ENCODE measurements at regions not wholly inside any gene's neighbourhood (a gene's known extent, or its start where the extent isn't known, plus 50 kb on each side); places are given as distances from the start of the nearest gene placed in this dataset.

DNA sequence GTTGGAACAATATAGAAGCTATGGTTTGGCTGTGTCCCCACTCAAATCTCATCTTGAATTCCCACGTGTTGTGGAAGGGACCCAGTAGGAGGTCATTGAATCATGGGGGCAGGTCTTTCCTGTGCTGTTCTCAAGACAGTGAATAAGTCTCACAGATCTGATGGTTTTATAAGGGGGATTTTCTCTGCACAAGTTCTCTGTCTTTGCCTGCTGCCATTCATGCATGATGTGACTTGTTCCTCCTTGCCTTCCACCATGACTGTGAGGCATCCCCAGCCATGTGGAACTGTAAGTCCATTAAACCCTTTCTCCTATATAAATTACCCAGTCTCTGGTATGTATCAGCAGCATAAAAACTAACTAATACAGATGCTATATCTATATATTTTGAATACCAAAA lies 135.2 kb upstream of the EDNRA start:
- no peak for ATAC-seq
- no peaks in the 10 kb centered on the region for H3K4me1 Mint-ChIP-seq
- DNase-seq (ENCODE audit: low spot score in 2 of 2), result no peak
- no peak overlapping the region for H3K27ac Mint-ChIP-seq
- H3K36me3 Mint-ChIP-seq, result no peaks in the 10 kb centered on the region
- H3K4me3 Mint-ChIP-seq, result no peak overlapping the region
- H3K9me3 Mint-ChIP-seq, result peaks cover 3% of the 10 kb centered on the region

DNA sequence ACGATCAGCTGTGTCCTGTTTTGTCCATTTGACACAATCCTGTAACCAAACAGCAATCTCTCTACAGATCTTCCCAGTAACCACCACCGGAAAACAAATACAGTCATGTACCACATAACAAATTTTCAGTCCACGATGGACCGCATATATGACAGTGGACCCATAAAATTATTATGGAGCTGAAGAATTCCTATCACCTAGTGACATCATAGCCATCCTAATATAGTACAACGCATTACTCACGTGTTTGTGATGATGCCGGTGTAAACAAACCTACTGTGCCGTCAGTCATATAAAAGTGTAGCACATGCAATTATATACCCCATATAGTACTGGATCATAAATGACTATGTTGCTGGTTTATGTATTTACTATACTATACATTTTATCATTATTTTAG lies 133.7 kb upstream of the EDNRA start:
- Mint-ChIP-seq H3K9me3 (peaks cover 6% of the 10 kb centered on the region), H3K36me3 (no peaks in the 10 kb centered on the region), H3K27ac (no peak overlapping the region), H3K4me1 (no peaks in the 10 kb centered on the region), H3K4me3 (no peak overlapping the region)
- DNase-seq (ENCODE audit: low spot score in 2 of 2) (no peak), ATAC-seq (no peak)

DNA sequence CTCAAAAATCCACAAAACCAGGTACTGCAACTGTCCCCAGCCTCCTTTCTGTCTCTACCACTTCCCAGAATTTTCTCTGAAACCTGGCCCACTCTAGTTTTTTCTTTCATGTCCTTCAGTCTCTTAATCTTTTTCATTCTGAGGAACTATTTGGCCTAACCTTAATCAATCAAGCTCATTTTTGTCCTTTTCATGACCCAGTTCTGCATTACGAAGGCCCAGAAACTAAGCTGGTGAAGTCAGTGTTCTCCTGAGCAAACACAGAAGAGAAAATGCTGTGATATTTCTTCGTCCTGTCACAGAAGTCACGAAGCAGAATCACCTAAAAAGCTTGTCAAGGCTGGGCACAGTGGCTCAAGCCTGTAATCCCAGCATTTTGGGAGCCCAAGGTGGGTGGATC lies 131.7 kb upstream of the EDNRA start:
- H3K4me1 Mint-ChIP-seq, result no peaks in the 10 kb centered on the region
- H3K27ac Mint-ChIP-seq, result no peak overlapping the region

DNA sequence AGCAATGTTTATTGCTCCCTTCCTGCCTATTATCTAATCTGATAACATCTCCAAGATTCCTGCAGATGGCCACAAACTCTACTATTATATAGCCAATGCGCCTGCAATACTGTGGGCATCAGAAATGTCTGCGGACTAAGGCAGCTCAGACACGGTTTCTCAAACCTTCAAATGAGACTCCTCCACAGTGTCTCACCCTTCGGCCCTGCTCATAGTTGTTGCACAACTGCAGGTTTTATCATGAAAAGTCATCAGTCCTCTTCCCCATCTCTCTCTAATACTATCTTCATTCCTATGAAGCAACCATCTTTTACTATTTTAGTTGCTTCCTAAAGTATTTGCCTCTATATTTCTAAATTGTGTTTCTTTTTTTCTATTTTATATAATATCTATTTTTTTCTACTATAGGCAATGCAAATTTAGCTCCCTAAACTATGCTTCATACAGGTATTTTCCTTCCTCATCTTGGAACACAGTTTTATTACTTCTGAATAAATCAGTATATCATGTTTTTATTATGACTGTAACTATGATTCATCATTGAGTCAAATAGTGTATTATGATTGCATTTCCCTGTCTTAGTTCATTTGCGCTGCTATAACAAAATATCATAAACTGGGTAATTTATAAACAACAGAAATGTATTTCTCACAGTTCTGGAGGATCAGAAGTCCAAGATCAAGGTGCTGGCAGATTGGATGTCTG lies 129.7 kb upstream of the EDNRA start:
- H3K9me3 Mint-ChIP-seq, result peaks cover 7% of the 10 kb centered on the region
- H3K27ac Mint-ChIP-seq, result no peak overlapping the region
- H3K4me1 Mint-ChIP-seq, result no peaks in the 10 kb centered on the region
- ATAC-seq (no peak), DNase-seq (ENCODE audit: low spot score in 2 of 2) (no peak)
- no peaks in the 10 kb centered on the region for H3K36me3 Mint-ChIP-seq
- H3K4me3 Mint-ChIP-seq, result no peak overlapping the region

More for the DNA sequence above, 131.7 kb upstream of the EDNRA start:
- H3K36me3 Mint-ChIP-seq, result no peaks in the 10 kb centered on the region
- ATAC-seq, result no peak
- DNase-seq (ENCODE audit: low spot score in 2 of 2), result no peak
- H3K9me3 Mint-ChIP-seq, result peaks cover 7% of the 10 kb centered on the region
- no peak overlapping the region for H3K4me3 Mint-ChIP-seq

DNA sequence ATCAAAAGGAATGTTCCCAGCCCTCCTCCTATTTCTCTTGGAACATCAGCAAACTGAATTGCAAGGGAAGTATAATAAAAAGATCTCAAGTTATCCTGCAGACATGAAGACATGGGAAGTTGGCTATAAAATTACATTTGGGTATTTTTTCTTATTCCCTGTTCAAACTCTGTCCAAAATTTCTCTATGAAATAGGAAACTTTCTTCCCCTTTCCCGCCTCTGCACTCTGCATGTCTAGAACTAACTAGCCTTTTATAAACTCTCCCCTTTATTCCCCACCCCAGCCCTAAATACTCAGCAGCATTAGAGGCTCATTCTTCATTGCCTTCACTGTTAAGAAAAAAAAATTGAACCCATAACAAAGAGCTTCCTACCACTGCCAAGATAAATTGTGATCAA lies 126.7 kb upstream of the EDNRA start:
- peaks cover 7% of the 10 kb centered on the region for H3K9me3 Mint-ChIP-seq
- no peaks in the 10 kb centered on the region for H3K4me1 Mint-ChIP-seq
- H3K36me3 Mint-ChIP-seq, result no peaks in the 10 kb centered on the region
- no peak overlapping the region for H3K4me3 Mint-ChIP-seq
- DNase-seq (ENCODE audit: low spot score in 2 of 2) (no peak), ATAC-seq (no peak)
- no peak overlapping the region for H3K27ac Mint-ChIP-seq

DNA sequence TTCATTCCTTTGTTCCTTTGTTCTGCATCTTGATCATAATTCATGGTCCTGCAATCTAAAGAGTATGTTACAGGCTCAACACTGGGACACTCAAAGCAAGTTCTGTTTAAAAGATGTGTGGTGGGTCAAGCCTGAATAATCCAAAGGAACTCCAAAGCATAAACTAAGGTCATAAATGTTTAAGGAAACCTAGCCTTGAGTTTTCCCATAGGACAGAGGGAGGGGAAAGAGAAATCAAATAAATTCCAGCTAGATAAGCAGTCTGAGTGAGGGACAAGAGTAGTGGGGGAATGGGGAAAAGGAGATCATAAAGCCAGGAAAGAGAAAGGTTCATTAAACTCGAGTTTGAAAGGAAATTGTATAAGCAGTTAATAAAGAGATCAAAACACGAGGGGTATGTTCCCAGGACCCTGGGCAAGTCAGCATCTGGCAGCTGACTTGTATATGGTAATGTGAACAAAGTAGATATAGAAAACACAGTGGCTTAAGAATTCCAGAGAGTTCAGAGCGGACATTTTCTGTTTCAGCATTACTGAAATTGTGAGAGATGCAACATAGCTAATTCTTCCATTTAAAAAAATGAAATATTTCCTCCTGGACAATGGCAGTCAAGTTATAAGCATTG lies 125.8 kb upstream of the EDNRA start:
- Mint-ChIP-seq H3K4me1 (no peaks in the 10 kb centered on the region), H3K27ac (no peak overlapping the region), H3K4me3 (no peak overlapping the region), H3K36me3 (no peaks in the 10 kb centered on the region), H3K9me3 (peaks cover 3% of the 10 kb centered on the region)
- ATAC-seq, result no peak
- no peak for DNase-seq (ENCODE audit: low spot score in 2 of 2)

DNA sequence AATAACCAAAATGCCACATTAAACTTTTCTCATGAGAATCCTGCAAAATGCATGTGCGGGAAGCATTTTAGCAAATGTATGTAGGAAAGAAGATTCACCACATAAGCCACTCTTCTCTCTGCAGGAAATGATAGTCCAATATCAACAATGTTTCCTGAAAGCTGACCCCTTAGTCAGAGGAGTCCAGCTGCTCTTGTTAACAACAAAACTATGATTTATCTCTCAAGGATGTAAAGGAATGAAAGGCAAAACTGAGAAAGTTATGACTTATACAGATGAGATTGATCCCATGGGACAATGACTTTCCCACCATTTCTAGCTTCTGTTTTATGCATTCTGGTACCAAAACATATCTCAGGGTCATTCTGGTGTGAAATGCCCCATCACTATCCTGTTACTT lies 125.0 kb upstream of the EDNRA start:
- Mint-ChIP-seq H3K36me3 (no peaks in the 10 kb centered on the region), H3K4me1 (no peaks in the 10 kb centered on the region), H3K27ac (no peak overlapping the region), H3K9me3 (peaks cover 3% of the 10 kb centered on the region), H3K4me3 (no peak overlapping the region)
- DNase-seq (ENCODE audit: low spot score in 2 of 2) (no peak), ATAC-seq (no peak)

DNA sequence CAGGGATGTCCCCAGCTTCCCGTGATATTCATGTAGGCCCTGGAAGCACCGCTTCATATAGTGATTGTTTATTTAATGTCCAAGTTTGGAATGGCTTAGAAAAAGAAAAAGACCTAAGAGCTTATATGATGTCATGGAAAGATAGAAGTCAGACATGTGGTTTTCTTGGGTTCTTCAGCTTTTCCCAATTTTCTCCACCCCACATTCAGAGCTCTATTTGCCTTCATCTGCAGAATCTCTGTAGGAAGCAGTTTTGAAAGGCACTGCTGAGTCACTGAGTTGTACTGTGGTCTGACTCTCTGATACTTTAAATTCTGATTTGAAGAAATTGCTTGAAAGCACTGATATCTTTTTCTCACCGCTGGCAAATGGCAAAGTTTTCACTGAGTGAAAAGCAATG lies 120.6 kb upstream of the EDNRA start:
- no peaks in the 10 kb centered on the region for H3K4me1 Mint-ChIP-seq
- H3K9me3 Mint-ChIP-seq, result no peaks in the 10 kb centered on the region

DNA sequence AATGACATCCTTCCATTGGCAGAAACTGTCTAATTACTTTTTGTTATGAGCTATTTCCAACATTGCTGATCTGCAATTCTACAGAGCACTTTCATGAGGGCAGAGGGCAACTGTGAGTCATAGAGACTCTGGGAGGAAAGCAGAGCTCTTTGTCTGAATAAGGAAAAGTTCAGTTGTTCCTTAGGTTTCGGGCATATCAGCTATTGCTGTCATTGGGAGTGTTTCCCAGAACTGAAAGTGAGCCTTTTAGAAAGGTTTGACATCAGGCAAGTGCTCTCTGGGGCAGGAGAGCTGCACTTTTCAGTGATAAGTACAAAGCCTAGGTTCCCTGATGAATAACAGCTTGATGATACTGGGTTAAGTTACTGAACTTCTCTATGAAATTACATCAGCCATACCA lies 119.2 kb upstream of the EDNRA start:
- no peak for DNase-seq (ENCODE audit: low spot score in 2 of 2)
- Mint-ChIP-seq H3K27ac (no peak overlapping the region), H3K9me3 (no peaks in the 10 kb centered on the region), H3K36me3 (no peaks in the 10 kb centered on the region), H3K4me3 (no peak overlapping the region), H3K4me1 (no peaks in the 10 kb centered on the region)
- no peak for ATAC-seq

More for the DNA sequence above, 120.6 kb upstream of the EDNRA start:
- no peak for ATAC-seq
- no peak for DNase-seq (ENCODE audit: low spot score in 2 of 2)
- no peak overlapping the region for H3K27ac Mint-ChIP-seq
- H3K36me3 Mint-ChIP-seq, result no peaks in the 10 kb centered on the region
- no peak overlapping the region for H3K4me3 Mint-ChIP-seq

DNA sequence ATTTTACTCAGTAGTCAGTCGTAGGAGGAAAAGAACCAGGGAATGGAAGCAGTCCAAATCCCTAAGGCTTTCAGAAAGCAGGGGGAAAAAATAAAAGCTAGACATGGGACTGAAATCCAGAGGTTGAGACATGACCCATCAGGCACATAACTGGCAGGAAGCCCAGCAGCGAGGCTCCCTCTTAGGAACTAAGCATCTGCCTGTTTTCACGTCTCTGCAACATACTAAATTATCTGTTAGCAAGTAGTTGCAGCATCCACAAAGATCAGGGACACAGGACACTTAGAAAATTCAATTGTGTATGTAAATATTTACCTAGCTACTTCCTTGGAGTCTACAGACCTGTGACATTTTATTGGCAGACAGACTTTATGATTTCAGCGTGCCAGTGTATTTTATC lies 118.0 kb upstream of the EDNRA start:
- Mint-ChIP-seq H3K9me3 (no peaks in the 10 kb centered on the region), H3K4me3 (no peak overlapping the region), H3K4me1 (no peaks in the 10 kb centered on the region), H3K36me3 (no peaks in the 10 kb centered on the region), H3K27ac (no peak overlapping the region)
- ATAC-seq, result no peak
- DNase-seq (ENCODE audit: low spot score in 2 of 2), result no peak

DNA sequence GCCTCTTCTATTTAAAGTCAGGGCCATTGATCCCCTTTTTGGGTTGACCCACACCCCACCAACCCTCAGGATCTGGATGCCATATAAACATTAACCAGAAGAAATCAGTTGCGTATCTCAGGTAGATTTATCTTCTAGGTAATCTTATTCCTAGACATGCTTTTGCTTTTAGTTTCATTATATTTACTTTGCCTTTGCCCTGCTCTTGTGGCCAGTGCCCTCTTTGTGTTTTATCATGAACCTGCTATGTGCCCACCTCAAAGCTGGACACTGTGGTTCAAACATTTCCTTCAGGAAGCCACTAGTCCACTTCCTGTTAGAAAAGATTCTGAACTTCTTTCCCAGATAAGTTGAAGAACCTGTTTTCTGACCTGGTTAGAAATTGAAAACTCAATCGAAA lies 117.4 kb upstream of the EDNRA start:
- H3K4me3 Mint-ChIP-seq, result no peak overlapping the region
- H3K4me1 Mint-ChIP-seq, result no peaks in the 10 kb centered on the region
- DNase-seq (ENCODE audit: low spot score in 2 of 2) (no peak), ATAC-seq (no peak)
- H3K27ac Mint-ChIP-seq, result no peak overlapping the region
- no peaks in the 10 kb centered on the region for H3K9me3 Mint-ChIP-seq
- H3K36me3 Mint-ChIP-seq, result no peaks in the 10 kb centered on the region

DNA sequence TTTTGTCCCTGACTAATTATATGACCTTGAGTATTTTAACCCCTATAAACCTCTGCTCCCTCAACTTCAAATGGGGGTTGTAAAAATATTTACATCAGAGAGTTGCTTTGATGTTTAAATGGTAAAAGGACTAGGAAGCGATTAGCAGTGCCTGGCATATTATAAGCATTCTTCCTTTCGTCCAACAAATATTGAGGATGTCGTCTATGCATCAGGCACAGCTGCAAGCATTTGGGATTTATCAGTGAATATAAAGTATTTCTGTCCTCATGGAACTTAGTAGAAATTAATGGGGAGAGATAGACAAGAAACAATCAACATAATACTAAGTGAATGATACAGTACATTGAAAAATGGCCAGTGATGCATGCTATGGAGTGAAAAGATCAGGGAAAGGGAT lies 115.5 kb upstream of the EDNRA start:
- no peak overlapping the region for H3K4me3 Mint-ChIP-seq

DNA sequence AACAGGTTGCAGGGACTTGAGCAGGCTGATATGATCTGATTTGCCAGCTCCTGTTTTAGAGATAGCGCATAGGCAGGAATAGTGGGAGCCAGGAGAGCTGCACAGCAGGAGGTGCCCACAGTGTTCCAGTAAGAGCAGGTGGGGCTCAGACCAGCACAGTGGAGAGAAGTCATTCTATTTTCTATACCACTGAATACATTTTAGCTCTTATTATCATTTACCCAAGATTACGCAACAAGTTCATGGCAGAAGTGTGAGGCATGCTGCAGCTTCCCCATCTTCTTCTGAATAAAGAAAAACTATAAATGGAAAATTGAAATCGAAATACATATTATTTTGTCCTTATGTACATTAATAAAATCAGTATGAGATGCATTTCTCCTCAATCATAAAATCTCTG lies 114.7 kb upstream of the EDNRA start:
- Mint-ChIP-seq H3K36me3 (no peaks in the 10 kb centered on the region), H3K4me1 (no peaks in the 10 kb centered on the region), H3K9me3 (no peaks in the 10 kb centered on the region), H3K27ac (no peak overlapping the region), H3K4me3 (no peak overlapping the region)
- ATAC-seq (no peak), DNase-seq (ENCODE audit: low spot score in 2 of 2) (no peak)

More for the DNA sequence above, 115.5 kb upstream of the EDNRA start:
- H3K36me3 Mint-ChIP-seq, result no peaks in the 10 kb centered on the region
- H3K27ac Mint-ChIP-seq, result no peak overlapping the region
- no peaks in the 10 kb centered on the region for H3K9me3 Mint-ChIP-seq
- no peak for DNase-seq (ENCODE audit: low spot score in 2 of 2)
- no peak for ATAC-seq
- H3K4me1 Mint-ChIP-seq, result no peaks in the 10 kb centered on the region

DNA sequence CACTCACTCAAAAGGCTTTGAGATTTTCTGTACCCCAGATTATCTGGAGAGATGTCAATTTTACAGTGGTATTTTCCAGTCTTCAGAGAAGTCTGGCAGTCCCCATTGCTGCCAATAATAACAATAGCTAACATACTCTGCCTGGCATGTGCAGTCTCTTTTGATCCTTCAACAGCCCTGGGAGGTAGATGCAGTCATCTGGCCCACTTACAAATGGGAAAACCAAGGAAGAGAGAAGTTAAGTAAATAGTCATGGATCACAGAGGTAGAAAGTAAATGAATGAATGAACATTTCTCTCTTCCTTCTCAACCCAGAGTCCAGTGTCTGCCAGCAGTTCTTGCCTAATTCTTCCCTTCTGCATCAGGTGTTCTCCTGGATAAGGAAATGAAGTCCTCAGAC lies 113.0 kb upstream of the EDNRA start:
- Mint-ChIP-seq H3K27ac (no peak overlapping the region), H3K4me1 (no peaks in the 10 kb centered on the region), H3K36me3 (no peaks in the 10 kb centered on the region), H3K4me3 (no peak overlapping the region), H3K9me3 (no peaks in the 10 kb centered on the region)
- ATAC-seq (no peak), DNase-seq (ENCODE audit: low spot score in 2 of 2) (no peak)

DNA sequence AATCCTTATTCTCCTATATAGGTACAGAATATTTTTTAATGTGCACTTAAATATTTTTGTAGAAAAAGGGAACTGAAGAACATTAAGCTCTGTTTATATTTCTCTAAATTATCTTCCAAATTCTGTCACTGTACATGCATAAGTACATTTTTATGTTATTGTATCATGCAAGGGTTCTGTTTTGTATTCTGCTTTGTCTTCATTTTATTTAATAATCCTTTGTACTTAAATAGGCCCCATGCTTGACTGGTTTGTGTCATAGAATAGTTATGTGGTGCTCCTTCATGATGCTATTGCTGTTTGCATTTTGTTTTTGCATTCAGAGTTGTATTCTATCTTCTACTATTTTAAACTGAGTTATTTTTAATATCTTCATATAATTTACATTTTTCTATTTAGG lies 111.9 kb upstream of the EDNRA start:
- Mint-ChIP-seq H3K27ac (no peak overlapping the region), H3K4me3 (no peak overlapping the region), H3K9me3 (no peaks in the 10 kb centered on the region), H3K4me1 (no peaks in the 10 kb centered on the region), H3K36me3 (no peaks in the 10 kb centered on the region)
- DNase-seq (ENCODE audit: low spot score in 2 of 2) (no peak), ATAC-seq (no peak)

DNA sequence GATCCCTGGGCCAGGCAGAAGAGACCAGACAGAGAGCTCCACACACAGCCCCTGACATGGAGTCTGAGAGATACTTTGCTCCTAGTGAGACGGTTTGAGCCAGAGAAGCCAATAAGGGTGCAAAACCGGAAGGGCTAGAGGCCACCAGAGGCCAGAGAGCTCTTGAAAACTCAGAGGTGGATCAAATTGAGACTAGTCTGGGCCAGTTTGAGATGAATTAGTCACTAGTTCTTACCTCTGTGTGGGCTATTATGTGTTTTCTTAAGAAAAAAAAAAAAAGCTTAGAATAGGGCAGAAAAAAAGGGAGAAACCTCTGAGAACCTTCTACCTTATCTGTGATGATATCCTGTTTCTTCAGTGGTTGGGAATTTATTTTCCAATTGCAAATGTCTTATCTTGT lies 110.4 kb upstream of the EDNRA start:
- DNase-seq (ENCODE audit: low spot score in 2 of 2), result no peak

More for the DNA sequence above, 110.4 kb upstream of the EDNRA start:
- no peaks in the 10 kb centered on the region for H3K4me1 Mint-ChIP-seq
- no peaks in the 10 kb centered on the region for H3K36me3 Mint-ChIP-seq
- H3K4me3 Mint-ChIP-seq, result no peak overlapping the region
- H3K27ac Mint-ChIP-seq, result no peak overlapping the region
- no peak for ATAC-seq
- H3K9me3 Mint-ChIP-seq, result no peaks in the 10 kb centered on the region
